CD4-positive, alpha-beta memory T cell (primary cell): ENCODE measurements at regions not wholly inside any gene's neighbourhood (a gene's known extent, or its start where the extent isn't known, plus 50 kb on each side); places are given as distances from the start of the nearest gene placed in this dataset.

ENCODE experiments used
- CTCF ChIA-PET: fragments of 350-600 bp; sonication (Branson Sonifier 250); formaldehyde crosslinking; loops from one replicate; lab custom pipeline; 2021; ENCODE audit warnings: inconsistent platforms; ENCODE audit not compliant: partially characterized antibody; lab: Charles Lee
- POLR2A ChIA-PET: fragments of 350-600 bp; sonication (Branson Sonifier 250); formaldehyde crosslinking; loops from one replicate; lab custom pipeline; 2021; ENCODE audit not compliant: partially characterized antibody; lab: Charles Lee
- DNase-seq, 5 donors: peaks; one replicate each; pipeline versions ENCODE4 v3.0.0 to v3.0.0-alpha.2; 2020 to 2022; ENCODE audit warnings: mixed read lengths in 1 of 5
- H3K27ac ChIP-seq: one replicate; pipeline ENCODE4 v1.7.0; 2013; ENCODE audit warnings: low read depth, low read length
- H3K27me3 ChIP-seq: 2 replicates; pipeline ENCODE4 v1.7.0; 2013; ENCODE audit warnings: mild to moderate bottlenecking, low read length, moderate library complexity; ENCODE audit not compliant: insufficient read depth
- H3K36me3 ChIP-seq: 2 replicates; pipeline ENCODE4 v1.7.0; 2013; ENCODE audit warnings: mild to moderate bottlenecking, low read length, moderate library complexity; ENCODE audit not compliant: insufficient read depth
- H3K4me1 ChIP-seq: 2 replicates; pipeline ENCODE4 v1.7.0; 2013; ENCODE audit warnings: mild to moderate bottlenecking, low read length, moderate library complexity; ENCODE audit not compliant: insufficient read depth
- H3K4me3 ChIP-seq, 2 donors: one replicate each; pipeline ENCODE4 v1.7.0; 2013; ENCODE audit warnings: low read length in 2 of 2, mild to moderate bottlenecking in 1 of 2
- H3K9me3 ChIP-seq, 2 donors: one replicate each; pipeline ENCODE4 v1.7.0; 2013; ENCODE audit warnings: low read length in 2 of 2, control low read depth in 1 of 2; ENCODE audit not compliant: control insufficient read depth in 1 of 2
- H3K27ac Mint-ChIP-seq, 7 donors: one replicate each; pipeline ENCODE4 v1.8.0; 2020 to 2021; ENCODE audit warnings: mixed read lengths in 7 of 7, mild to moderate bottlenecking in 6 of 7, inconsistent platforms in 3 of 7, moderate library complexity in 3 of 7
- H3K27me3 Mint-ChIP-seq, 2 donors: one replicate each; pipeline ENCODE4 v1.8.0; 2020 to 2021; ENCODE audit warnings: mixed read lengths in 2 of 2
- H3K36me3 Mint-ChIP-seq, 2 donors: one replicate each; pipeline ENCODE4 v1.8.0; 2020 to 2021; ENCODE audit warnings: mixed read lengths in 2 of 2, inconsistent platforms in 1 of 2, mild to moderate bottlenecking in 1 of 2
- H3K4me1 Mint-ChIP-seq, 4 donors: one replicate each; pipeline ENCODE4 v1.8.0; 2020 to 2021; ENCODE audit warnings: mixed read lengths in 4 of 4, mild to moderate bottlenecking in 1 of 4
- H3K4me3 Mint-ChIP-seq, 8 donors: one replicate each; pipeline ENCODE4 v1.8.0; 2020 to 2021; ENCODE audit warnings: mixed read lengths in 8 of 8, mild to moderate bottlenecking in 7 of 8, moderate library complexity in 6 of 8, inconsistent platforms in 3 of 8
- H3K9me3 Mint-ChIP-seq, 8 donors: one replicate each; pipeline ENCODE4 v1.8.0; 2020 to 2021; ENCODE audit warnings: mixed read lengths in 8 of 8, mild to moderate bottlenecking in 5 of 8, inconsistent platforms in 3 of 8, moderate library complexity in 1 of 8
- intact Hi-C: fragments of 100-400 bp; cut with micrococcal nuclease; formaldehyde crosslinking; loops from one replicate; pipeline ENCODE4 v1.15.1; 2023

- no peak for DNase-seq
- Histone ChIP-seq H3K36me3 (no peaks in the 10 kb centered on the region), H3K4me3 (no peak overlapping the region), H3K27me3 (no peaks in the 10 kb centered on the region), H3K9me3 (no peaks in the 10 kb centered on the region), H3K27ac (no peak overlapping the region), H3K4me1 (no peaks in the 10 kb centered on the region)
- peaks cover 1 to 7% of the 10 kb centered on the region in 2 donors for H3K27me3 Mint-ChIP-seq
- H3K9me3 Mint-ChIP-seq = peaks cover 0 to 1% (median 0%) of the 10 kb centered on the region in 8 donors
- no peaks in the 10 kb centered on the region for H3K4me1 Mint-ChIP-seq
- no peak overlapping the region for H3K4me3 Mint-ChIP-seq
- H3K27ac Mint-ChIP-seq = no peak overlapping the region
- POLR2A ChIA-PET = no interaction called here
- CTCF ChIA-PET = no interaction called here
- H3K36me3 Mint-ChIP-seq = no peaks in the 10 kb centered on the region
- intact Hi-C loops = no loop called here
Measured at GRCh38 chr6:140354296-140354695, 979.8 kb upstream of the CITED2 start.

DNA sequence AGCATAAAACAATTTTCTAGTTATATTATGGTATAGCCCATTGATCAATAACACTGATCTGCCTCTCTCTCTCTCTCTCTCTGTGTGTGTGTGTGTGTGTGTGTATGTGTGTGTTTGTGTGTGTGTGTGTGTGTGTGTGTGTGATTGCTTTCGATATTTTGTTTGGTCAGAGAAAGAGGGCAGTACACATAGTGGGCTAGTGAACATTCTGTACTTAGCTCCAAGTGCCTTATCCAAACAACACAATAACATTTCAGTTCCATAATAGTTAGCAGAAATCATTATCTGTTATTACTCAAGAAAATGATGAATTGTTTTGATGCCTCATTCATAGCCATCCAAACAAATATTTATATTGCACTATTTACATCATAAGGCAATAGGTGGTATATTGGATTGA lies 979.1 kb upstream of the CITED2 start:
- no peaks in the 10 kb centered on the region for H3K9me3 ChIP-seq
- H3K4me1 ChIP-seq = no peaks in the 10 kb centered on the region
- H3K27ac Mint-ChIP-seq = no peak overlapping the region
- H3K27me3 ChIP-seq = no peaks in the 10 kb centered on the region
- H3K36me3 ChIP-seq = no peaks in the 10 kb centered on the region
- ChIA-PET CTCF (no interaction called here), POLR2A (no interaction called here)
- H3K36me3 Mint-ChIP-seq = no peaks in the 10 kb centered on the region
- intact Hi-C loops = no loop called here
- no peak overlapping the region for H3K4me3 ChIP-seq
- H3K27me3 Mint-ChIP-seq = peaks cover 1 to 2% of the 10 kb centered on the region in 2 donors
- H3K27ac ChIP-seq = no peak overlapping the region
- H3K4me1 Mint-ChIP-seq = no peaks in the 10 kb centered on the region
- no peak for DNase-seq
- no peak overlapping the region for H3K4me3 Mint-ChIP-seq
- H3K9me3 Mint-ChIP-seq = peaks cover 0 to 1% (median 0%) of the 10 kb centered on the region in 8 donors

GRCh38 chr6:140346428-140346827 lies 972.0 kb upstream of the CITED2 start:
- no peaks in the 10 kb centered on the region for H3K4me1 ChIP-seq
- no peaks in the 10 kb centered on the region for H3K9me3 ChIP-seq
- H3K27ac ChIP-seq = no peak overlapping the region
- H3K4me1 Mint-ChIP-seq = no peaks in the 10 kb centered on the region
- no peaks in the 10 kb centered on the region for H3K9me3 Mint-ChIP-seq
- H3K4me3 Mint-ChIP-seq = no peak overlapping the region
- H3K36me3 Mint-ChIP-seq = no peaks in the 10 kb centered on the region
- no peaks in the 10 kb centered on the region for H3K27me3 ChIP-seq
- intact Hi-C loops = no loop called here
- CTCF ChIA-PET = no interaction called here
- H3K27me3 Mint-ChIP-seq = peaks cover 2 to 3% of the 10 kb centered on the region in 2 donors
- no peak for DNase-seq
- H3K36me3 ChIP-seq = no peaks in the 10 kb centered on the region
- H3K4me3 ChIP-seq = no peak overlapping the region
- POLR2A ChIA-PET = no interaction called here
- H3K27ac Mint-ChIP-seq = no peak overlapping the region

DNA sequence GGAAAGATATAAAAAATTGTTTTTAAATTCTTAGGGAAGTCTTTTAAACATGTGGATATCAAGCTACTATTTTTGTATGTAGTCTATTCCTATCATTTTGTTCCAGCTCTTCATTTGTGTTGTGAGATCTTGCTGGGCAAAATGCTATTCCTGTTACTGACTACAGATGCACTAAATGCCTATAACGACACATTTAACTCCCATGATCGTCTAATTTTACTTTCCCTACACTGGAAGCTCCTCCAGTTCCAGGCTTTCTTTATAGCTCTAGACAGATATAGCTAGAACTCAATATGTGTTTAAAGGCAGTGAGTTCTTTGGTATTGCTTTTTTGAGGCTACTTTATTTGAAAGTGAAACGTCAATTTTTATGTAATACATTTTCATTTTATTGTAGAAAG lies 971.5 kb upstream of the CITED2 start:
- Mint-ChIP-seq H3K27ac (no peak overlapping the region), H3K36me3 (no peaks in the 10 kb centered on the region), H3K9me3 (no peaks in the 10 kb centered on the region), H3K4me1 (no peaks in the 10 kb centered on the region), H3K27me3 (peaks cover 3% of the 10 kb centered on the region in 2 donors), H3K4me3 (no peak overlapping the region)
- CTCF ChIA-PET = no interaction called here
- Histone ChIP-seq H3K4me1 (no peaks in the 10 kb centered on the region), H3K36me3 (no peaks in the 10 kb centered on the region), H3K27ac (no peak overlapping the region), H3K4me3 (no peak overlapping the region), H3K27me3 (no peaks in the 10 kb centered on the region), H3K9me3 (no peaks in the 10 kb centered on the region)
- intact Hi-C loops = no loop called here
- POLR2A ChIA-PET = no interaction called here
- no peak for DNase-seq

GRCh38 chr6:140344142-140344913 lies 969.9 kb upstream of the CITED2 start:
- Mint-ChIP-seq H3K27me3 (peaks cover 3% of the 10 kb centered on the region in 2 donors), H3K4me3 (no peak overlapping the region), H3K36me3 (no peaks in the 10 kb centered on the region), H3K27ac (no peak overlapping the region), H3K9me3 (no peaks in the 10 kb centered on the region), H3K4me1 (no peaks in the 10 kb centered on the region)
- ChIA-PET POLR2A (no interaction called here), CTCF (no interaction called here)
- no peak for DNase-seq
- H3K27ac ChIP-seq = no peak overlapping the region
- no peaks in the 10 kb centered on the region for H3K9me3 ChIP-seq
- H3K36me3 ChIP-seq = no peaks in the 10 kb centered on the region
- no peaks in the 10 kb centered on the region for H3K4me1 ChIP-seq
- no peaks in the 10 kb centered on the region for H3K27me3 ChIP-seq
- intact Hi-C loops = no loop called here
- no peak overlapping the region for H3K4me3 ChIP-seq

- CTCF ChIA-PET = no interaction called here
Measured at GRCh38 chr6:140343128-140343527, 968.7 kb upstream of the CITED2 start.

DNA sequence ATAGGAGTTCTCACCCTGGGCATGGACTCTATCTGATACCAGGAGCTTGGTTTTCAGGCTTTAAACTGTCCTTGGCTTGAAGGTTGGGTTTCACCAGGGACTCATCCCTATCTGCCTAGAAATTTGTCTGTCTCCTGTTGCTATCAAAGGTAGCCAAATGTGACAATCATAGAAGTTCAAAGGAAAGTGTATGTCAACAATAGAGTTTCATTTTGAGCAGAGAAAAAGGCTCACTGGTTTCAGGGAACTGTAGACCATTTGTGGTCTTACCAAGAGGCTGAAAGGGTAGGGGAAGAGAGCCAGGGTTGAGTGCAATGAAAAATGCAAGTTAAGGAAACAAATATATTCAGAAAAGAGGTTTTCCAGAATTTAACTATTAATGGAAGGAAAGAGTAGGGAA lies 966.8 kb upstream of the CITED2 start:
- ChIA-PET CTCF (no interaction called here), POLR2A (no interaction called here)
- peaks cover 3 to 8% of the 10 kb centered on the region in 2 donors for H3K27me3 Mint-ChIP-seq
- no peak overlapping the region for H3K27ac Mint-ChIP-seq
- no peak overlapping the region for H3K4me3 Mint-ChIP-seq
- Histone ChIP-seq H3K4me3 (no peak overlapping the region), H3K4me1 (no peaks in the 10 kb centered on the region), H3K36me3 (no peaks in the 10 kb centered on the region), H3K9me3 (no peaks in the 10 kb centered on the region), H3K27ac (no peak overlapping the region), H3K27me3 (no peaks in the 10 kb centered on the region)
- DNase-seq = no peak
- intact Hi-C loops = no loop called here
- H3K36me3 Mint-ChIP-seq = no peaks in the 10 kb centered on the region
- peaks cover 0 to 4% (median 0%) of the 10 kb centered on the region in 8 donors for H3K9me3 Mint-ChIP-seq
- no peaks in the 10 kb centered on the region for H3K4me1 Mint-ChIP-seq

More at GRCh38 chr6:140343128-140343527, 968.7 kb upstream of the CITED2 start:
- H3K4me3 Mint-ChIP-seq = no peak overlapping the region
- POLR2A ChIA-PET = no interaction called here
- Histone ChIP-seq H3K27ac (no peak overlapping the region), H3K4me1 (no peaks in the 10 kb centered on the region), H3K4me3 (no peak overlapping the region), H3K27me3 (no peaks in the 10 kb centered on the region), H3K9me3 (no peaks in the 10 kb centered on the region), H3K36me3 (no peaks in the 10 kb centered on the region)
- peaks cover 5 to 8% of the 10 kb centered on the region in 2 donors for H3K27me3 Mint-ChIP-seq
- no peak overlapping the region for H3K27ac Mint-ChIP-seq
- no peaks in the 10 kb centered on the region for H3K4me1 Mint-ChIP-seq
- DNase-seq = no peak
- intact Hi-C loops = no loop called here
- peaks cover 0 to 4% (median 0%) of the 10 kb centered on the region in 8 donors for H3K9me3 Mint-ChIP-seq
- no peaks in the 10 kb centered on the region for H3K36me3 Mint-ChIP-seq
